Suprapubic skin (tissue), 3 donors: ENCODE measurements at regions not wholly inside any gene's neighbourhood (a gene's known extent, or its start where the extent isn't known, plus 50 kb on each side); places are given as distances from the start of the nearest gene placed in this dataset.

ENCODE experiments used
- EP300 ChIP-seq: sonication (generic); formaldehyde crosslinking; IDR thresholded peaks from one replicate; pipeline ENCODE4 v1.6.1; 2017; ENCODE audit warnings: antibody characterized with exemption
- TF ChIP-seq, protein P1 (sequence below), 2 donors: fragments of 200-600 bp in 1 of 2; fragments of 450-650 bp in 1 of 2; sonication (generic) in 1 of 2; IDR thresholded peaks; one replicate each; pipeline ENCODE4 v1.5.1; 2016 to 2019; ENCODE audit warnings: antibody characterized with exemption in 2 of 2, mild to moderate bottlenecking in 1 of 2, moderate library complexity in 1 of 2

DNA sequence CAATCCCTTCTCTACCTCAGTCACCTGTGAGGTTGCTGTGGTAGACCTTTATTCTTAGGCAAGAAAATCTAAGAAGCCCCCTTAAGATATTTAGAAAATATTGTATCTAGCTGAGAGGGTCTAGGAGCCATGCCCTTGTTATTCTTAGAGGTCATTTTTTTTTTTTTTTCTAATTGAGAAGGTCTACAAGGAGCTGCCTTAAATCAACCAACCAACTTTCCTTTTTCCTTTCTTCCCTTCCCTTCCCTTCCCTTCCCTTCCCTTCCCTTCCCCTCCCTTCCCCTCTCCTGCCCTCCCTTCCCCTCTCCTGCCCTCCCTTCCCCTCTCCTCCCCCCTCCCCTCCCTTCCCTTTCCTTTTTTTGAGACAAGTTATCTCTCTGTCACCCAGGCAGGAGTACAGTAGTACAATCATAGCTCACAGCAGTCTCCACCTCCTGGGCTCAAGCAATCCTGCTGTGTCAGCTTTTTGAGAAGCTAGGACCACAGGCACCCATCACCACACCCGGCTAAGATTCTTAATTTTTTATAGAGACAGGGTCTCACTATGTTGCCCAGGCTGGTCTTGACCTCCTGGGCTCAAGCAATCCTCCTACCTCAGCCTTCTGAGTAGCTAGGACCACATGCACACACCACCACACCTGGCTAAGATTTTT, 668.4 kb upstream of the FBXO33 start:
- TF ChIP-seq, protein P1, sequence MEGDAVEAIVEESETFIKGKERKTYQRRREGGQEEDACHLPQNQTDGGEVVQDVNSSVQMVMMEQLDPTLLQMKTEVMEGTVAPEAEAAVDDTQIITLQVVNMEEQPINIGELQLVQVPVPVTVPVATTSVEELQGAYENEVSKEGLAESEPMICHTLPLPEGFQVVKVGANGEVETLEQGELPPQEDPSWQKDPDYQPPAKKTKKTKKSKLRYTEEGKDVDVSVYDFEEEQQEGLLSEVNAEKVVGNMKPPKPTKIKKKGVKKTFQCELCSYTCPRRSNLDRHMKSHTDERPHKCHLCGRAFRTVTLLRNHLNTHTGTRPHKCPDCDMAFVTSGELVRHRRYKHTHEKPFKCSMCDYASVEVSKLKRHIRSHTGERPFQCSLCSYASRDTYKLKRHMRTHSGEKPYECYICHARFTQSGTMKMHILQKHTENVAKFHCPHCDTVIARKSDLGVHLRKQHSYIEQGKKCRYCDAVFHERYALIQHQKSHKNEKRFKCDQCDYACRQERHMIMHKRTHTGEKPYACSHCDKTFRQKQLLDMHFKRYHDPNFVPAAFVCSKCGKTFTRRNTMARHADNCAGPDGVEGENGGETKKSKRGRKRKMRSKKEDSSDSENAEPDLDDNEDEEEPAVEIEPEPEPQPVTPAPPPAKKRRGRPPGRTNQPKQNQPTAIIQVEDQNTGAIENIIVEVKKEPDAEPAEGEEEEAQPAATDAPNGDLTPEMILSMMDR (IDR thresholded peaks at IDR 0.05), result no peak
- TF ChIP-seq EP300, result no peak
